ENCODE measurements at regions not wholly inside any gene's neighbourhood (a gene's known extent, or its start where the extent isn't known, plus 50 kb on each side); places are given as distances from the start of the nearest gene placed in this dataset.

DNA sequence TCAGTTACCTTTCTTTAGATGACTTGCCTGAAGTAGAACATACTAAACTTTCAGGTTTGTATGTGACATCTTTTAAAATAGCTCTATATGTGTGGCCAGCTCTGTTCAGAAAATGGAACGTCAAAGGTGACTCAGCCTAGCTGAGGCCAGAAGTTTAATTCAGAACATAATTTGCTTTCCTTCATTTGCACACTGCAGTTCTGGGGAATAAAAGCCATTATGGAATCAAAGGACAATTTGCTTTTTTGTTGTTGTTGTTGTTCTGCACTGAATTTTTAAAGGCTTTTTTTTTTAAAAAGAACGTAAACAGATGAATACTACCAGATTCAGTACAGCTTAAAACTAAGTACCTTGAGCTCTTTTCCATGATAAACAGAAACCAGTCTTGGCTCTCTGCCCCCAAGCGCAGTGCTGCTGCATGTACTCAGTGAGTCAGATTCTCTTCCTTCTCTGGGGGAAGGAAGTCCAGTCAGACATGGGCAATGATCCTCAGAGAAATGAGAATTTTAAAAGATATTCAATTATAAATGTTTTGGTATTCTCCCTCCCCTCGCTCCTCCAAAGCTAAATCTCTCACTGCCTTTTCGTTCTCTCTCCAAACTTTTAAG is 644.2 kb downstream of the NOVA1 start:
- ATAC-seq (ENCODE audit: insufficient number of reproducible peaks, low FRiP score, low read depth): no peak
- no peak overlapping the region for H3K27ac ChIP-seq

DNA sequence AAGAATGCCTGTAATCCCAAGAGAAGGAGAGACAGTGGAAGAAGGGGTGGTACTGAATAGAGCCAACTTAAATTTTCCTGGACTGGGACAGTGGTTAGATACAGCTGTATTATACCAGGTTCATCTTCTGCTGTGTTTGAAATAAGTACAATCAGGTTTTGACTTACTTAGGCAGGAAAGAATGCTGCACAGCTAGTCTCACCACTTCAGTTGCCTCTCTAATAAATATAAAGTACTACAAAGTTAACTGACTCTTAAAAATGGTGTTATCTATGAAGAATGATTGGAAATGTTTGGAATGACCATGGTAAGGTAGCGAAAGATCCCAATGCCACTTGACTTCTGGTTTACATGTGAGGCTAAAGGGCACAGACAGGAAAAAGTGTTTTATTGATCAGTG is 652.1 kb downstream of the NOVA1 start:
- Histone ChIP-seq H3K27ac (no peak overlapping the region), H3K4me3 (no peak overlapping the region), H3K36me3 (no peaks in the 10 kb centered on the region), H3K27me3 (replicated peaks; ENCODE audit: insufficient read depth) (no peaks in the 10 kb centered on the region), H3K4me1 (ENCODE audit: control insufficient read depth in 1 of 2, low read depth in 2 of 2) (no peaks in the 10 kb centered on the region), H3K9me3 (no peaks in the 10 kb centered on the region)
- DNase-seq (ENCODE audit: low spot score) (no peak), ATAC-seq (ENCODE audit: insufficient number of reproducible peaks, low FRiP score, low read depth) (no peak)
- no peak for TF ChIP-seq CTCF (IDR thresholded peaks at IDR 0.05)

More for the DNA sequence above, 644.2 kb downstream of the NOVA1 start:
- H3K36me3 ChIP-seq: no peaks in the 10 kb centered on the region
- no peak for TF ChIP-seq CTCF (IDR thresholded peaks at IDR 0.05)
- no peaks in the 10 kb centered on the region for H3K4me1 ChIP-seq (ENCODE audit: control insufficient read depth in 1 of 2, low read depth in 2 of 2)
- DNase-seq (ENCODE audit: low spot score): no peak
- H3K4me3 ChIP-seq: no peak overlapping the region
- H3K9me3 ChIP-seq: no peaks in the 10 kb centered on the region
- H3K27me3 ChIP-seq (replicated peaks; ENCODE audit: insufficient read depth): no peaks in the 10 kb centered on the region

DNA sequence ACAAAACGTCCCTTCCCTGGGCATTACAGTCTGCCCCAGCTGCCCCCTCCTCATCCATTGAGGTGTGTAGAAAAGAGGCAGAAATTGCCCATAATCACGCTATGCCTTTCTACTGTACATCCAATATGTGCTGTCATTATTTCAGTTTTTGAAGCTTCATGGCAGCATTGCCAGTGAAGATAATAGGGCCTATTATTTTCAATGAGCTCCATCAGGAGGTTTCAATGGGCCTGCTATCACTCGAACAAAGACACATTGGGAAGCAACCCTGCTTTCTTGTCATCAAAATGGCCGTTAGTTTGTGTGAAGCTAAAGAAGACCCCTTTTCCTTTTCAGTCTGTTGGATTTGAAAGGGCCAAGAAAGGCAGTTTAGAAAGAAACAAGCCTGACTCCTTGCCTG is 653.8 kb downstream of the NOVA1 start:
- no peak overlapping the region for H3K27ac ChIP-seq
- H3K36me3 ChIP-seq: no peaks in the 10 kb centered on the region
- H3K9me3 ChIP-seq: no peaks in the 10 kb centered on the region
- no peak overlapping the region for H3K4me3 ChIP-seq
- DNase-seq (ENCODE audit: low spot score) (no peak), ATAC-seq (ENCODE audit: insufficient number of reproducible peaks, low FRiP score, low read depth) (no peak)
- no peaks in the 10 kb centered on the region for H3K27me3 ChIP-seq (replicated peaks; ENCODE audit: insufficient read depth)
- no peak for TF ChIP-seq CTCF (IDR thresholded peaks at IDR 0.05)
- H3K4me1 ChIP-seq (ENCODE audit: control insufficient read depth in 1 of 2, low read depth in 2 of 2): no peaks in the 10 kb centered on the region

- DNase-seq (ENCODE audit: low spot score) (no peak), ATAC-seq (ENCODE audit: insufficient number of reproducible peaks, low FRiP score, low read depth) (no peak)
- Histone ChIP-seq H3K27me3 (replicated peaks; ENCODE audit: insufficient read depth) (no peaks in the 10 kb centered on the region), H3K27ac (no peak overlapping the region), H3K4me1 (ENCODE audit: control insufficient read depth in 1 of 2, low read depth in 2 of 2) (no peaks in the 10 kb centered on the region), H3K9me3 (no peaks in the 10 kb centered on the region), H3K4me3 (no peak overlapping the region), H3K36me3 (no peaks in the 10 kb centered on the region)
- no peak for TF ChIP-seq CTCF (IDR thresholded peaks at IDR 0.05)
Observed at GRCh38 chr14:25943329-25943728, 654.5 kb downstream of the NOVA1 start.

DNA sequence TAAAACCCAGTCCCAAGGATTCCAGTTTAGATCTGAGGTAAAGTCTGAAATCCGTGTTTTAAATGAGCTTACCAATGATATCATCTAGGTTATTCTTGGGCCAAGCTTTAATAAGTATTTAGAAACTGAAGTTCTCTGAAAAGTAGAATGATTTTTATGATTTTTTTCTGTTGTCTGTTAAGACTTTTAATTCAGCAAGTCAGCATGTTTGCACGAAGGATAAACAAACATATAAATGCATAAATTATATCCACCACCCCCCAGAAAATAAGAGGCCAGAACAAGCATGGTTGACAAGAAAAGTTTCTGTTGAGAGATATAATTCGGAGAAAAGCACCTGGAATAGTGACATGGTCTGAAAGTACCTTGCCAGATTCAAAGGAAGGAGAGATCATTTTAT is 655.7 kb downstream of the NOVA1 start:
- Histone ChIP-seq H3K4me1 (ENCODE audit: control insufficient read depth in 1 of 2, low read depth in 2 of 2) (no peaks in the 10 kb centered on the region), H3K27ac (no peak overlapping the region), H3K4me3 (no peak overlapping the region), H3K36me3 (no peaks in the 10 kb centered on the region), H3K27me3 (replicated peaks; ENCODE audit: insufficient read depth) (no peaks in the 10 kb centered on the region), H3K9me3 (no peaks in the 10 kb centered on the region)
- TF ChIP-seq CTCF (IDR thresholded peaks at IDR 0.05): no peak
- ATAC-seq (ENCODE audit: insufficient number of reproducible peaks, low FRiP score, low read depth) (no peak), DNase-seq (ENCODE audit: low spot score) (no peak)
